ENCODE measurements at regions not wholly inside any gene's neighbourhood (a gene's known extent, or its start where the extent isn't known, plus 50 kb on each side); places are given as distances from the start of the nearest gene placed in this dataset.

- Histone ChIP-seq H3K27ac (ENCODE audit: low read length) (no peak overlapping the region), H3K36me3 (replicated peaks; ENCODE audit: insufficient read depth, low read length) (no peaks in the 10 kb centered on the region), H3K4me3 (ENCODE audit: low read length) (no peak overlapping the region), H2AFZ (ENCODE audit: low read length) (no peak overlapping the region), H3K9me2 (replicated peaks; ENCODE audit: insufficient read depth, low read length) (no peaks in the 10 kb centered on the region), H3K27me3 (replicated peaks; ENCODE audit: insufficient read depth, low read length) (peaks cover 32% of the 10 kb centered on the region), H3K9ac (ENCODE audit: low read length) (no peak overlapping the region), H4K20me1 (ENCODE audit: insufficient read depth, low read length) (no peaks in the 10 kb centered on the region), H3K9me3 (replicated peaks; ENCODE audit: insufficient read depth, low read length) (no peaks in the 10 kb centered on the region), H3K4me1 (ENCODE audit: low read length) (no peaks in the 10 kb centered on the region), H3F3A (ENCODE audit: insufficient read depth, low read length) (no peaks in the 10 kb centered on the region), H3K4me2 (ENCODE audit: low read depth, low read length) (no peak overlapping the region), H3K79me2 (ENCODE audit: low read length) (no peaks in the 10 kb centered on the region)
- TF ChIP-seq EZH2phosphoT487 (IDR thresholded peaks at IDR 0.05; ENCODE audit: low read length) (no peak), EZH2 (optimal IDR thresholded peaks at IDR 0.05; ENCODE audit: low read depth, low read length) (no peak), CTCF (IDR thresholded peaks at IDR 0.05; ENCODE audit: low read length) (no peak)
- DNase-seq: no peak
Observed at GRCh38 chr22:49152939-49153770, 674.5 kb downstream of the BRD1 start.

GRCh38 chr22:49152127-49152938, 675.3 kb downstream of the BRD1 start:
- Histone ChIP-seq H3K27me3 (replicated peaks; ENCODE audit: insufficient read depth, low read length) (peaks cover 30% of the 10 kb centered on the region), H4K20me1 (ENCODE audit: insufficient read depth, low read length) (no peaks in the 10 kb centered on the region), H3K4me1 (ENCODE audit: low read length) (no peaks in the 10 kb centered on the region), H3K4me2 (ENCODE audit: low read depth, low read length) (no peak overlapping the region), H3K9ac (ENCODE audit: low read length) (no peak overlapping the region), H3K27ac (ENCODE audit: low read length) (no peak overlapping the region), H3K4me3 (ENCODE audit: low read length) (no peak overlapping the region), H3K79me2 (ENCODE audit: low read length) (no peaks in the 10 kb centered on the region), H2AFZ (ENCODE audit: low read length) (no peak overlapping the region), H3K9me2 (replicated peaks; ENCODE audit: insufficient read depth, low read length) (no peaks in the 10 kb centered on the region), H3F3A (ENCODE audit: insufficient read depth, low read length) (no peaks in the 10 kb centered on the region), H3K9me3 (replicated peaks; ENCODE audit: insufficient read depth, low read length) (no peaks in the 10 kb centered on the region), H3K36me3 (replicated peaks; ENCODE audit: insufficient read depth, low read length) (no peaks in the 10 kb centered on the region)
- DNase-seq: no peak
- TF ChIP-seq CTCF (IDR thresholded peaks at IDR 0.05; ENCODE audit: low read length) (no peak), EZH2phosphoT487 (IDR thresholded peaks at IDR 0.05; ENCODE audit: low read length) (no peak), EZH2 (optimal IDR thresholded peaks at IDR 0.05; ENCODE audit: low read depth, low read length) (no peak)

- no peak overlapping the region for H3K4me3 ChIP-seq (ENCODE audit: low read length)
- no peaks in the 10 kb centered on the region for H3K79me2 ChIP-seq (ENCODE audit: low read length)
- DNase-seq: no peak
- no peak overlapping the region for H3K4me2 ChIP-seq (ENCODE audit: low read depth, low read length)
- no peaks in the 10 kb centered on the region for H3K9me2 ChIP-seq (replicated peaks; ENCODE audit: insufficient read depth, low read length)
- H4K20me1 ChIP-seq (ENCODE audit: insufficient read depth, low read length): no peaks in the 10 kb centered on the region
- no peak for TF ChIP-seq EZH2phosphoT487 (IDR thresholded peaks at IDR 0.05; ENCODE audit: low read length)
- TF ChIP-seq EZH2 (optimal IDR thresholded peaks at IDR 0.05; ENCODE audit: low read depth, low read length): no peak
- H3F3A ChIP-seq (ENCODE audit: insufficient read depth, low read length): no peaks in the 10 kb centered on the region
- no peaks in the 10 kb centered on the region for H3K9me3 ChIP-seq (replicated peaks; ENCODE audit: insufficient read depth, low read length)
- H2AFZ ChIP-seq (ENCODE audit: low read length): no peak overlapping the region
- H3K27me3 ChIP-seq (replicated peaks; ENCODE audit: insufficient read depth, low read length): peaks cover 30% of the 10 kb centered on the region
- no peaks in the 10 kb centered on the region for H3K36me3 ChIP-seq (replicated peaks; ENCODE audit: insufficient read depth, low read length)
- H3K9ac ChIP-seq (ENCODE audit: low read length): no peak overlapping the region
- H3K4me1 ChIP-seq (ENCODE audit: low read length): no peaks in the 10 kb centered on the region
- H3K27ac ChIP-seq (ENCODE audit: low read length): no peak overlapping the region
Observed at GRCh38 chr22:49151256-49152126, 676.2 kb downstream of the BRD1 start.

All from MM.1S (cell line).